ENCODE measurements at regions not wholly inside any gene's neighbourhood (a gene's known extent, or its start where the extent isn't known, plus 50 kb on each side); places are given as distances from the start of the nearest gene placed in this dataset.

- no peak overlapping the region for H3K4me3 ChIP-seq
- H3K27me3 ChIP-seq (replicated peaks in 1 of 2; ENCODE audit: control insufficient read depth in 2 of 2, insufficient read depth in 2 of 2, low read length in 1 of 2) = no peaks in the 10 kb centered on the region
- DNase-seq (ENCODE audit: low read depth, low spot score) = no peak
- FAIRE-seq = no peak
- H2AFZ ChIP-seq (ENCODE audit: control insufficient read depth, low read depth, low read length) = no peak overlapping the region
- H3K9ac ChIP-seq (ENCODE audit: control insufficient read depth, insufficient read depth, low read length) = no peak overlapping the region
- no TSS peak for BruUV-seq (replicated peaks)
- RAD21 ChIA-PET (ENCODE audit: unreplicated experiment) = no interaction called here
- no peak overlapping the region for H3K4me2 ChIP-seq (ENCODE audit: control insufficient read depth, insufficient read depth)
- SMC1A ChIA-PET (ENCODE audit: uncharacterized antibody, unreplicated experiment) = interaction anchor here (1.2 kb wide), 1 partner anchor 394 kb away, joined by 3 read pairs; no protein-coding TSS in a partner anchor
- H4K20me1 ChIP-seq (ENCODE audit: control insufficient read depth, insufficient read depth) = no peaks in the 10 kb centered on the region
- H3K36me3 ChIP-seq (ENCODE audit: control insufficient read depth in 2 of 2, insufficient read depth in 2 of 2, low read length in 1 of 2) = no peaks in the 10 kb centered on the region
- intact Hi-C loops (cut with micrococcal nuclease; ENCODE audit: unreplicated experiment) (no loop called here), in situ Hi-C loops (cut with MboI) (no loop called here)
- H3K9me3 ChIP-seq (replicated peaks; ENCODE audit: control insufficient read depth, insufficient read depth, low read length) = no peaks in the 10 kb centered on the region
- TF ChIP-seq SMC3 (IDR thresholded peaks at IDR 0.05; ENCODE audit: borderline replicate concordance, low read length) (no peak), HCFC1 (IDR thresholded peaks at IDR 0.05; ENCODE audit: low read length) (no peak), TCF3 (IDR thresholded peaks at IDR 0.05; ENCODE audit: borderline replicate concordance, insufficient read depth, low read depth, low read length) (no peak), SRF (IDR thresholded peaks at IDR 0.05; ENCODE audit: low read depth in 2 of 2, low read length in 2 of 2) (no peak), WRNIP1 (IDR thresholded peaks at IDR 0.05; ENCODE audit: borderline replicate concordance, low read depth, low read length) (no peak), SPI1 (IDR thresholded peaks at IDR 0.05; ENCODE audit: borderline replicate concordance, insufficient read depth, low read depth, low read length) (no peak), NR2C1 (IDR thresholded peaks at IDR 0.05) (no peak), GABPA (IDR thresholded peaks at IDR 0.05; ENCODE audit: low read depth) (no peak), BMI1 (IDR thresholded peaks at IDR 0.05; ENCODE audit: borderline replicate concordance) (no peak), CHD1 (IDR thresholded peaks at IDR 0.05; ENCODE audit: low read depth, low read length) (no peak), ATF3 (IDR thresholded peaks at IDR 0.05; ENCODE audit: borderline replicate concordance, extremely low read depth, low read depth, low read length) (no peak), EGR1 (IDR thresholded peaks at IDR 0.05; ENCODE audit: borderline replicate concordance in 1 of 2, low read depth in 2 of 2, low read length in 2 of 2) (no peak), ZNF622 (IDR thresholded peaks at IDR 0.05) (no peak), MEF2B (IDR thresholded peaks at IDR 0.05; ENCODE audit: partially characterized antibody, poor library complexity, severe bottlenecking) (no peak), STAT1 (conservative IDR thresholded peaks at IDR 0.05) (no peak)
- peak; percentile 78 for ATAC-seq
- H3K27ac ChIP-seq (ENCODE audit: control insufficient read depth, insufficient read depth) = no peak overlapping the region
- H3K79me2 ChIP-seq (ENCODE audit: control insufficient read depth, insufficient read depth, low read length) = no peaks in the 10 kb centered on the region
- no peaks in the 10 kb centered on the region for H3K4me1 ChIP-seq (ENCODE audit: control insufficient read depth, insufficient read depth, low read length)
- CTCF ChIA-PET = no interaction called here
- POLR2A ChIA-PET = no interaction called here
Measured at GRCh38 chr4:58669783-58670182, 1559.6 kb upstream of the IGFBP7 start.

Data from GM12878 (cell line).